ENCODE measurements at regions not wholly inside any gene's neighbourhood (a gene's known extent, or its start where the extent isn't known, plus 50 kb on each side); places are given as distances from the start of the nearest gene placed in this dataset.
"Not testable (repeated sequence)": the region's sequence is repeated elsewhere in the genome, so short reads cannot be mapped to it uniquely, and the experiment has no call there.

DNA sequence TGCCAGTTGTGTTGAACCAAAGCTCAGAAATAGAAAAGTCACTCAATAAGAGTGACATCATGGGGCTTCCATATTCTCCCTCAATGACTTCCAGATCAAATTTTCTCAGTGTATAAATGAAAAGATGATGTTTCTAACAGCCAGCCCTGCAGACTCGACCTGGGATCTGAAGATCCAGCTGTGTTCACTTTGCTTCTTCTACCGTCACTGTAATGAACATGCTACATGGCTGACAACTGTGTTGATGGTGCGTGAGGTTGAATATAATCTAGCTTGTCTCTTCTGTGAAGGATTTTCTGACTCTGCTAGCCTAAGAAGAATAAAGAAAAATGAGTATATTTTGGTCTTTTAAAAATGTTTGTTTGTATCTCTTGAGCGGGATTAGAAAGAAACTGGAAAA, 577.8 kb downstream of the ETNK1 start:
- no peak for DNase-seq

DNA sequence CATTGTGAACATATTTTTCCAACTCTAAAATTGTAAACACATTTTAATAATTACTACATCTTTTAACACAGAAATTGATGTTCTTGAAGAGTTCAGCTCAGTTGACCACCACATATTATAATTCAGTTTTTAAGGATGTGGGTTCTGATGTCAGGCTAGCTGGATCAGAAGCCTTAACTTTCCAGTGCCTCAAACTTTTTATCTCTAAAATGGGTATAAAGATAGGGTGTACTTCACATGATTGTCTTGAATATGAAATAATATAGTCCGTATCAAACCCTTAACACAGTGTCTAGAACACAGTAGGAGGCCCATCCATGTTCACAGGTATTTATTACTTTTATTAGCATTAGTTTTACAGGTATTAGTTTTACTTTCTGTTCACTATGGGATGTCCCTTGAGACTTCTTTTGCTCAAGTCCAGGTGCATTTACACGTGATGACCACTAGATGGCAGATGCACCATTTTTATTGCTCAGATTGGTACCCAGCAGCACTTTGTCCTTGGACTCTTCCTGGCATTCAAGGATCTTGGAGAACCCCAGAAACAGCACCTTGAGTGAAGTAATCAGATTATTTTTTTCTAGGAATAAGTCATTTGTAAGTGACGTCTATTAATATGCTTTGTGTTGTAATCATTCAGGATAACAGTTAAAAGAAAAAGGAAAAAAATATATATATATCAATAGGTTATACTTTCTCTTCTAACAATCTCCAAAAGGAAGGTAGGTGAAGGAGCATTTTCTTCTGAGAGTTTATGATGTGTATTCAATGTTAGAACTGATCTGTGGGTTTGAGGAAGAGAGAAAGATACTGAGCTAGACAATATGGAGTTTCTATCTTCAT, 580.2 kb downstream of the ETNK1 start:
- DNase-seq = peak; percentile 35

DNA sequence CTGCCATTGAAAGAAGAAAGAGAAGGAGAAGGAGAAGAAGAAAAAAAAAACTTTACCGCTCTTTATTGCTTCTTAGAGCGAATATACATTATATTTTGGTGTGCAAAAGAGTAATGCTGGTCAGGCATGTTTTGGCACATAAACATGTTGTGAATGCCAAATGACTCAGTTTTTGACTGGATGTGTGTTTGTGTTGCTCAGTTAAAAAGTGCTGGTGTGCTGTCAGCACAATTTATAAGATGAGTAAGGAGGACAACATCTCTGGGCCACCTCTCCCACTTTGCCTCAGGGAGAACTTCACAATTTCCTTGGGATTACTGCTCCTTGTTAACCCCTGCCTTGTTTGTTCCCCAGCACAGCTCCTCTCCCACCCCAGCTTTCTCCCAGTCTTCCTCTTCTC, 584.8 kb downstream of the ETNK1 start:
- no peak for DNase-seq

DNA sequence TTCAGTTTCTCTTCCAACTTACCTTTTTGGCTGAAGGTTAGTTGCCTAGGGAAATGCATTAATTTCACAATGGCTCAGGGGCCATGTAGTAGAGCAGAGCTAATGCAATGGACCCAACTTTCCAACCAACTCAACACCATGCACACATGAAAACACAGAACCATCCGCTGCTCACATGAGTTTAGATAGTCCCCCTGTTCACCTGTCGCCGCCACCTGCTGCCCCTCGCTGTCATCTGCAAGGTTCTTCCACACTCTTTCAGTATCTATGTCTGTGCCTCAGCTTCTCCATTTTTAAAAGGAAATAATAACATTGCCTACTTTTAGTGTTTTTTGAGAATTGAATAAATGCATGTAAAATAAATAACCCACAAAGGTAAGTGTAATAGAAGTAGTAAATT, 585.6 kb downstream of the ETNK1 start:
- no peak for DNase-seq

DNA sequence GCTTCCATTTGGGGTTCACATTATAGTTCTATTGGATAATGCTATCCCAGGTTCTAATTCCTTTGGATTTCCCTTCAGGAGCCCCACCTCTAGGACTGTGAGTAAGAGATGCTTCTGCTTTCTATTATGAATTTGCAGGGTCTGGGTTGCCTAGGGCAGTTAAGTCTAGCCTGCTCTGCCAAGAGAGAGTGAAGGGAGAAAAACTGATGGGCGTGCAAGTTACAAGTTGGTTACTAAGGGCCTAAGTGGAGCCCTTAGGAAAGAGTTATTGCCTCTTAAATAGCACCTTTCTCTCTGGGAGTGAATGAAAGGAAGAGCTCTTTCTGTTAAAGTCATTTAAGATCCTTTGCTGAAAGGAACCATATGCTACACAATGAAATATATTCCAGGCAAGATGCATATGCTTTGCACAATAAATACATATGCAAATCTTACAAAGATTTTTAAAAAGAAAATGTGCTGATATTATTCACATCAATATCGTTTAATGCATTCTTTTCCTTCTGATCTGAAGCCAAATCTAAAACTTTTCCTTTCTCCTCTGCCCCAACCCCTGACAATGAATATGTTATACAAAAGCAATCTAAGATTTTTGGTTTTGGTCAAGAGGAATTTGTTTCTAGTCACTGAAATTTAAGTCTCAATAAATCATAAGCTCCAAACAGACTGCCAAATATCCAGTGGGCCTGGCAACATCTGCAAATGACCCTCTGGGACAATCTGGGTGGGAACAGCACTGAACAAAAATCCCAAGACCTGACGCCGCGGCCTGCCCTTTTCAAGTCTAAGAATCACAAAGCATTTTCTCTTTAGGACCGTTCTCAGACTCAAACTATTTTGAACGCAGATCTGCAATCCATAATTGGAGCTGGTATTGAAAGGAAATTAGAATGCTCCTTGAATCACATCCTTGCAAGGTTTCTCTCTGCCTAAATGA, 586.7 kb downstream of the ETNK1 start:
- DNase-seq = no peak

DNA sequence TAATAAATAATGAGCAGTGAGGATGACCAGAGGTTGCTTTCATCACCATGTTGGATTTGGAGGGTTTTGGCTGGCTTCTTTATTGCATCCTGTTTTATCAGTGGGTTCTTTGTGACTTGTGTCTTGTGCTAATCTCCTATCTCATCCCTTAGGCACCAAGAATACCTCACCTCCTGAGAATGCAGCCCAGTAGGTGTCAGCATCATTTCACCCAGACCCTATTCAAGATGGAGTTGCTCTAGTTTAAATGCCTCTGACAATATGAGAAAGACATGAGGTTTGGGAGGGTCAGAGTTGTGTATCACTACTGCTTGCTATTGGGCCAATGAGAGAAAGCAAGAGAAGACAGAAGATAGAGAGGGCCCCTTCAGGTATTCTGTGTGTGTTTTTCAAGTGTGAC, 592.2 kb downstream of the ETNK1 start:
- no peak for DNase-seq

DNA sequence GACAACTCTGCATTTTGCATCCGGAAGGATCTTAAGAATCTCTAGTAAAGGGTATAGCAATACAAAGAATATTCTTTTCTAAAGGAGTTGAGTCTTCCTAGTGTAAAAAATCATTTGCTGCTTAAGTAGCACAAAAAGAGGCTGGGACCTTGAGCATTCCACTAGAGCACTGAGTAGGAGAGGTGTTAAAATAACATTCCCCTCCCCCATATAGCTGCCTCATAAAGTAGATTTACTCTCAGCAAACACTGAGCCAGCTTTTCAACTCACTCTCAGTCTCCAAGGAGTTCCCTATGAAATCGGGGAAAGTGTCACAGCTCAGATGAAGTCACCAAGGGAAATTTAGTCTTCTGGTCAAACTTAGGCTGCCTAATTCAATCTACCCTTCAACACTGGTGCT, 592.7 kb downstream of the ETNK1 start:
- DNase-seq = no peak

DNA sequence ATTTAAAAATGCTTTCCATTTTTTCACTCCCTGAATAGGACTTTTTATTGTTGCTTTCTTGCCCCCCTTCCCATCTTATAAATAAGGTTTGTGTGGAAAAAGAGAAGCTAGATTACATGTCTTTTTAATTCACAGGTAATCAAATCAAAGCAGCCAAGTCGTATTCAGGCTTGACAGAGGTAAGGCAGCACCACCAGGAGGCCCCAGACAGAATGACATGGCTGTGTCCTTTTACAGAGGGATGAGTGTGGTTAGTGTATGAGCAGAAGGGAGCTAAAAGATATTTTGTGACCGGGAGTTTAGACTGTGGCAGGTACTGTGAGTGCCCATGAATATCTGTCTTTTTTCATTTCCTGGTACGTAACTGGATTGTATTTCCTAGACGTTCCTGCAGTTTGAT, 596.1 kb downstream of the ETNK1 start:
- DNase-seq = no peak

DNA sequence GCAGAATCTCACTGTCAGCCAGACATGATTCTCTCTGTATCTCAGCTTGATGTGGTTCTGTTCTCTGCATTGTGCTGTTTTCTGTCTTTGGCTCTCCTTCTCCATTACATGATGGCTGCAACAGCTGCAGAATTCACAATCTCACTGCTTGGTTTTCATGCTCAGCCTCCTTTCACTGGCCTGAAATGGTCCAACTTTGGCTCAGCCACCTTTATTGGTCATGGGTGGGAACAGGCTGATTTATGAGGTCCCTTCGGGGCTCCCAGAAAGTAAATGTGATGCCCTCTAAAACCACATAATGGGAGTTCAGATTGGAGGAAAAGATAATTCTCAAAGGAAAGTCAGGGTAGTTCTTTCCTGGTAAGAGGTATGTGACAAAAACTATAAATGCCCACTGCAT, 597.0 kb downstream of the ETNK1 start:
- no peak for DNase-seq

DNA sequence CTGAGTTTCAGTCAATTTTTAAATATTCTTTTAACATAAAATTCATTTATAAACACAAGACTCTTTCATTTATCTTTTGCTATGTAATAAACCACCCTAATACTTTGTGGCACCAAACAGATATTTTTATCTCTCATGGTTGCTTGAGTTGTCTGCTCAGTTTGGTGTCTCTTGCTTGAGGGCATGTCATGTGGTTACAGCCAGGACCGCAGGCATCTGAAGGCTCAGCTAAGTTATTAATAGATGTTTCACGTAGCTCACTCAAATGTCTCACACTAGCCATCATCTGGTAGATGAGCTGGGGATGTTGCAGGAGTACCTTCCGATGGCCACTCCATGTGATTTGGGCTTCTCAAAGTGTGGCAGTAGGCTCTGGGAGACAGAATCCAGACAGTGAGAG, 597.8 kb downstream of the ETNK1 start:
- no peak for DNase-seq

DNA sequence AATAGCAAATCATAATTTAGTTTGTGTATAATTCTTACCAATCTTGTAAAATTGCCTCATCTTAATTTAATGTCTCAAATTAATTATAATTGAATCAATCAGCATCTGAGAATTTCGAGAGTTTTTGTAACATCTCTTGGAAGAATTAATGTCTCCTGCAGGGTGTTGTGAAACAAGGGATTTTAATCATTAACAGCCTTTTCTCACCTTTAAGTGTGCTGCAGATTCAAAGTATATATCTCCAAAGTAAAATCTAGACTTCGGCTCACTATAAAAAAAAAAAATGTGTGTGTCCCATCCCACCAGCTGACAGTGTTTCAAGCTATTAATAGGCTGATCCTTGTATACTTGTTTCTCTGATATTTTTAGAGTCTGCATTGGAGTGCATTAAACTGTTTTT, 603.1 kb downstream of the ETNK1 start:
- no peak for DNase-seq

DNA sequence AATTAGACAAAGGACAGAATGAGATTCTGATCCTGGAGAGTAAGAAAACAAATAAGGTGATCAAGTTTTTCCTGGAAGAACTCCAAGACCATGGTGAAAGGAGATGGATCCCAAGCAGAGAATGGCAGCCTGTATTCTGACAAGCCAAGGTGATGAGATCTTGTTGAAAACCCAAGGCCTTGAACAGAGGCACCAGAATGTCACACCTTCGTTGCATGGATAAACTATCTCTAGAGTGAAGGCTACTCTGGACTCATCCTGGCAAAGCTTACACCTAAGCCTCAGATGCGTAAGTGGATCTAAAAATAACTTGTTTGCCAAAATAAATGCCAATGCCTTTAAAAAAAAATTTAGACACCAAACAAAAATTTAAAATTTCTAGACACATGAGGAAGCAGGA, 605.9 kb downstream of the ETNK1 start:
- no peak for DNase-seq

DNA sequence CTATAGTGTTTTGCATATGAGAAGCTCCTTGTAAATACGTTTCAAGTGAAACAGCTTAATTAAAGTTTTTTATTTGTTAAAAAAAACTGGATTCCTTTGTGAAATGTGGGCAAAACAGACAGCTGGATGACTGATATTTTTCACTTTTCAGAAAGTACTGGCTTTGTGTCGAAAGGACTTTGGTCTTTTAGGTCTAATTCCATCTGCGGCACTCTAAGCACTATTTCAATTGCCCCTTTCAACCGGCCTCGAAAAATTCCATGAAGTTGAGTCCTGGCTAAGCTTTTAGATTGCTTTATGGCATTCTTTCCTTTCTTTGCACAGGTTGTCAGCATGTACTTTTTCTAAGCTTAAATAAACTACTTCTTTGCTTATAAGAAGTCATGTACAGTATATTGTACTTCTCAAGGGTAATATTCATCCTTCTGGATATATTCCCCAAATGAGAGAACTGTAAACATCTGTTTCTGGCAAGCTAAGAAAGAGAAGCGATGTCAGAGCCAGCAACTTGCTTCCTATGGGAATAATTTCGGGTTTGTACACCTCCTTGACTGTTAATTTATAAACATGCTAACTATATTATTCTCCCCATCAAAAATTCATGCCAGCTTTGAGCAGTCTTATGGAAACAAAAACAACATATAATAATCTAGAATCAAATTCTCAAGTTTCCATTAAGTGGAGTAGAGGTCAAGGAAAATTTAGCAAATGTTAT, 611.3 kb downstream of the ETNK1 start:
- DNase-seq = no peak

DNA sequence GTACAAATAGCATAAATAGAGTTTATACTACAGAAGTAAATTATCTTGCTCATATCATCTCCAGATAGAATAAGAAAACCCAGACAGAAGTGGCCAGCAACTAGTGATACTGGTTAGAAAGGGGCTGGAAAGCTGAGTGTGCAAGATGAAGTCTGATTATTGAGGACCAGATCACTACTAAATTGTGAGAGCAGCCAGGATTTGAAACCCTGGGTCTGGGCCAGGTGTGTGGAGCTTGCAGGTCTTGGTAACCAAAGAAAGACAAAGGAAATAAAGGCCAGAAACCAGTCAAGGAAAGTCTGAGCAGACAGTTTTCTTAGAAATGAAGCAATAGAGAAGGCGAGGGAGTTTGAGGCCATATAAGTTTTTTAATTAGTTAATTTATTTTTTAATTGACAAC, 611.8 kb downstream of the ETNK1 start:
- DNase-seq = no peak

DNA sequence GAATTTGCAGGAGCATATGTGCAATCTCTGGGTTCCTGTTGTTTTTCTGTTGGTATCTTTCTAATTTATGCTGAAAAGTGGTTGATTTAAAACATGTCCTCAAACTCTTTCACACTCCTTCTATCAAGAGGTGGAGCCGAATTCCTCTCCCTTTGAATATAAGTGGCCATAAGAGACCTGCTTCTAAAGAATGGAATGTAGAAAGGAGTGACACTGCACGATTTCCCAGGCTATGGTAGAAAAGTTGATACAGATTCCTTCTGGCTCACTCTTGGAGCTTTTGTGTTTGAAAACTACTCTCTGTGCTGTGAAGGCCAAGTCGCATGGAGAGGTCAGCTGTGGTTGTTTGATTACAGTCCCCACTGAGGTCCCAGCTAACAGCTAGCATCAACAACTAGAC, 613.2 kb downstream of the ETNK1 start:
- DNase-seq = no peak

DNA sequence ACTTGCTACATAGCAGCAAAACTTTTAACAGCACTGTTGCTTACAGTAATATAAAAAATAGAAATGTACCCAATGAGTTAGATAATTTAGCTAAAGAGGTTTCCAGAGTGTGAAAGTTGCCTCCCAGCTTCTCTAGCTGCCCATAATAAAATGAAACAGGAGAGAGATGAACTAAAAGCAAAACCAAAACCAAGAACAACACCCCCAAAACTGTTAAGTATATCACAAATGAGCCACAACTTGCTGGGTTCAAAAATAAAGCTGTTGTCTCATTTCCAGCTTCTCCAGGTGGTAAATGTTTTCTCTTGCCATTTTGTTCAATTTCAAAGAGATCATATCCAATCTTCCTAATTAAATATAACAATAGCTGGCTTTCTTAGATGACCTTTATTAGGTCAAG, 614.0 kb downstream of the ETNK1 start:
- no peak for DNase-seq

DNA sequence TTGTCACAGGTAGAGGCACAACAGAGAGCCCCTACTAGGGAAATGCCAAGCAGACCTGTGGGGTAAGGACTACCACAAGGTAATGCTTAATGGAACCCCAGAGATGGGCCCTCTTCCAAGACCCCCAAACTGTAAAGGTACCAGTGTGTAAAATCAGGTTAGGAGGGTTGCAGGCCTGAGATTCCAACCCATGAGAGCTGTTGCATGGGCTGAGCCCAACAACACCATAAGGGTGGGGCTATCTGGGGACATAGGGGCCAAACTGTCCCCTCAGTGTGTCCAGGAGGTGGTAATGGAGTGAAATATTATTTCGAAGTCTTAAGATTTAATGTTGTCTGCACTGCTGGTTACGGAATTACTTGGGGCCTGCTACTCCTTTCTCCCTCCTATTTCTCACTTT, 620.2 kb downstream of the ETNK1 start:
- DNase-seq = no peak

DNA sequence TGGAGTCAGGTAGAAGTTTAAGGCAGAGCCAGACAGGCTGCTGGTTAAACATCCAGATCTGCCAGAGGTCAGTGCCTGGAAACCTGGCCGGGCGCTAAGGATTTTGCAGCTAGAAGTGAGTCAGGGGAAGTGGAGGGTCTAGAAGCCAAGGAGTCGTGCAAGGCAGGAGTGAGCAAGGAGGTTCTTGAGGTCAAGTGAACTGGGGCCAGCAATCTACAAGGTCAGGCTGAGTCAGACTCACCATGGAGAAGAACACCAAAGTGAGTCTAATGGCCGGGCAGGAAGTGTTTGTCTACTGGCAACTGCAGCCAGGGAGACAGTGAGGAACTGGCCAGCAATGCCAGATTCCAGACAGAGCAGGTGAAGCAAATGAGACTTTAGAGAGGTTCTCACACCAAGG, 628.2 kb downstream of the ETNK1 start:
- DNase-seq = no peak

DNA sequence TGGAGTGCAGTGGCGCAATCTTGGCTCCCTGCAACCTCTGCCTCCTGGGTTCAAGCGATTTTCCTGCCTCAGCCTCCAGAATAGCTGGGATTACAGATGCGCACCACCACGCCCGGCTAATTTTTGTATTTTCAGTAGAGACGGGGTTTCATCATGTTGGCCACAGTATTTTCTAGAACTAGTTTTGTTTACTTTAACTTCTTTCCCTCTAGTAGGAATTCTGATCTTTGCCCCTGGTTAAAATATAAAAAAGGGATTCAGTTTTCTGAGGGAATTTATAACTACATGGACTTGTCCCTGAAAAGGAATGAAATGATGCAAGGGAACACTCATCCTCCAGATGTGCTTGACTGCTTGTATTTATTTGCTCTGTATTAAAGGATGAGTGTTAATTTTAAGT, 628.9 kb downstream of the ETNK1 start:
- DNase-seq = not testable (repeated sequence)

DNA sequence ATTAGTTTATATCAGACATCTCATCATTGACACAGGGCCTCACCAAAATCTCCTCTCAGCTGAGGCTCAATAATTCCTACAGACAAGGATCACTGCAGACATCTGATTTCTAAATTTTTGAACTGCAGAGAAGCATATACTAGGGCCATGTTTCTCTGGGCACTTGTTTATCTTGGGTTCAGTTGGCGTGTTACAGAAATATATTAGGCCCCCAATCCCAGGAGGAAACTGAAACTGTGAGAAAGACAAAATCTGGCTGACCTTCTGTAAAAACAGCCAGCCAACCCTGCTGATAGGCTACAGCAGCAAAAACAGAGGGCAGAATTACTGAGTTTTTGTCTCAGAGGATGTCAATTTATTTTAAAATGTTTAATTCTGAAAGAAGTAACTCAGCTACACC, 634.6 kb downstream of the ETNK1 start:
- DNase-seq = no peak

DNA sequence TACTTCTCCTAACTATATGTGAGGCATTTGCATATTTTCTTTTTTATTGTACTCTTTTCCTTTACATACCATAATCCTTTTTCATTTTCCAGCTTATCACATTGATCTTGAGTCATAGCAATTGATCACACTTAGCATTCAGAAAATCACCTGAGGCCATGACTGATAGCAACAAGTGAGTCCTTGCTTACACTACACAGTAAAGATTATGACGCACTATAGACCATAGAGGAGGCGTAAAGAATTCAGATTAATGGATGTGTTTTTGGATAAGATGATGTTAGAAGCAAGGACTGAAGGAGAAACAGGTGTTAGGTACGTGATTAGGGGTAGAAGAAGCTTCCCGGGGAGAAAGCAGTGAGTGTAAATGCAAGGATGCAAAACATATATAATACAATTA, 637.7 kb downstream of the ETNK1 start:
- DNase-seq = no peak

DNA sequence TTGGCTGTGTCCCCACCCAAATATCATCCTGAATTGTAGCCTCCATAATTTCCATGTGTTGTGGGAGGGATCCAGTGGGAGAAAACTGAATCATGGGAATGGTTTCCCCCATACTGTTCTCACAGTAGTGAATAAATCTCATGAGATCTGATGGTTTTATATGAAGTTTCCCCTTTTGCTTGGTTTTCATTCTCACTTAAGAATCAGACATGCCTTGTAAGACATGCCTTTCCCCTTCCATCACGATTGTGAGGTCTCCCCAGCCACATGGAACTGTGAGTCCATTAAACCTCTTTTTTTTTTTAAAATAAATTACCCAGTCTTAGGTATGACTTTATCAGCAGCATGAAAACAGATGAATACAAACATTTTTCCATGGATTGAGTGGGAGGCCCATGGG, 652.9 kb downstream of the ETNK1 start:
- no peak for DNase-seq

DNA sequence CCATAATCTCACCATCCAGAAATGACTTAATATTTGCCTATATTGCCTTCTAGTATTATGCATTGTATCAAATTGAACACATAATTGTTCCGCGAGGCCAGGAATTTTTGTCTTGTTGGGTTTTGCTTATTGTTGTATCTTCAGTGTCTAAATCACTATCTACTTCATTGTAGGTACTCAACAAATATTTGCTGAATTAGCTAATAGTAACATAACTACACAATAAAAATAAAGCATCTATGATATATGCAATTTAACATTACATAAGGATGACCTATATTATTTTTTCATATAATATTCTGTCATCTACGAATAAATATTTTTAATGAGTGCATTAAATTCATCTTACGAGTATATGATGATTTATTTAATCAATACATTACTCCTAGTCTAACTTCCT, 656.3 kb downstream of the ETNK1 start:
- no peak for DNase-seq

DNA sequence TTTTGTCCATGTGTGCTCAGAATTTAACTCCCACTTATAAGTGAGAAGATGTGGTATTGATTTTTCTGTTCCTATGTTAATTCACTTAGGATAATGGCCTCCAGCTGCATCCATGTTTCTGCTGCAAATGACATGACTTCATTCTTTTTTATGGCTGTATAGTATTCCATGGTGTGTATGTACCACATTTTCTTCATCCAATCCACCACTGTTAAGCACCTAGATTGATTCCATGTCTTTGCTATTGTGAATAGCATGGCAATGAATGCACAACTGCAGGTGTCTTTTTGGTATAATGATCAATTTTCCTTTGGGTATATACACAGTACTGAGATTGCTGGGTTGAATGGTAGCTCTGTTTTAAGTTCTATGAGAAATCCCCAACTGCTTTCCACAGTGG, 657.7 kb downstream of the ETNK1 start:
- DNase-seq = no peak
